ENCODE measurements at regions not wholly inside any gene's neighbourhood (a gene's known extent, or its start where the extent isn't known, plus 50 kb on each side); places are given as distances from the start of the nearest gene placed in this dataset.

DNA sequence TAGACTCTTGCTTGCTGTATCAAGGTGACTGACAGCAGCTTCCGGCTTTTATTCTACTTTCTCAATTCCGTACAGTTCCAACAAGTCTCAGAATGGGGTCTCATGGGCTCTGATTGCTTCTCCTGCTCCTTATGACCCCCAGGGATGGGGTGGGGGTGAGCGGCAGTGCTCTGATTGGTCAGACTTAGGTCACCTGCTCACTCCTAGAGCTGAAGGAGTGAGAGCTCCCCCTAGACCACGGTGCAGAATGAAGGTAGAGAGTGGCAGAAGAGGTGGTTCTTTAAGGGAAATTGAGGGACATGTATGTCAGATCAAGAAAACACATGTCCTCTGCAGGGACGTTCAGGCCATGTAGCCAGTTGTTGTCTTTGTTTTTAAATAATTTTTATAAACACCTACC is 115.2 kb downstream of the C9orf152 start:
- no peak overlapping the region for H3K18ac ChIP-seq (ENCODE audit: low read depth, low read length)
- peaks cover 9% of the 10 kb centered on the region; the same call in 1 of the 2 replicates for H3K36me3 ChIP-seq (ENCODE audit: control insufficient read depth, insufficient read depth, low read length)
- peaks cover 42% of the 10 kb centered on the region for H3K9me1 ChIP-seq (ENCODE audit: insufficient read depth, low read length)
- no peak overlapping the region for H2BK20ac ChIP-seq (ENCODE audit: low read depth, low read length)
- intact Hi-C loops (cut with micrococcal nuclease): no loop called here
- no peak overlapping the region for H3K23ac ChIP-seq (ENCODE audit: low read depth, low read length)
- WGBS, 2 experiments (ENCODE audit: extremely low coverage in 2 of 2, insufficient read length in 1 of 2): no CpG with 5 or more reads among the region's 5 CpGs
- no peaks in the 10 kb centered on the region for H3K9me3 ChIP-seq (ENCODE audit: control insufficient read depth, insufficient read depth, low read length)
- no peak overlapping the region for H4K91ac ChIP-seq (ENCODE audit: insufficient read depth, low read depth, low read length)
- in situ Hi-C loops (cut with MboI; ENCODE audit: low sequenced_read_pairs): no loop called here
- H2AK9ac ChIP-seq (replicated peaks; ENCODE audit: low read depth, low read length, poor library complexity): no peak overlapping the region
- TF ChIP-seq CEBPB (IDR thresholded peaks at IDR 0.05; ENCODE audit: low read depth, low read length): no peak
- TF ChIP-seq, protein P1, sequence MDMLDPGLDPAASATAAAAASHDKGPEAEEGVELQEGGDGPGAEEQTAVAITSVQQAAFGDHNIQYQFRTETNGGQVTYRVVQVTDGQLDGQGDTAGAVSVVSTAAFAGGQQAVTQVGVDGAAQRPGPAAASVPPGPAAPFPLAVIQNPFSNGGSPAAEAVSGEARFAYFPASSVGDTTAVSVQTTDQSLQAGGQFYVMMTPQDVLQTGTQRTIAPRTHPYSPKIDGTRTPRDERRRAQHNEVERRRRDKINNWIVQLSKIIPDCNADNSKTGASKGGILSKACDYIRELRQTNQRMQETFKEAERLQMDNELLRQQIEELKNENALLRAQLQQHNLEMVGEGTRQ (IDR thresholded peaks at IDR 0.05; ENCODE audit: low read depth, low read length): no peak
- no peak for TF ChIP-seq RCOR1 (IDR thresholded peaks at IDR 0.05; ENCODE audit: insufficient replicate concordance, low read length)
- no peak for TF ChIP-seq BHLHE40 (IDR thresholded peaks at IDR 0.05; ENCODE audit: low read depth, low read length)
- H3K4ac ChIP-seq (ENCODE audit: low read depth, low read length): no peak overlapping the region
- no peak overlapping the region for H3K4me3 ChIP-seq (ENCODE audit: insufficient read depth, low read depth, low read length)
- H4K20me1 ChIP-seq (ENCODE audit: insufficient read depth, low read length): peaks cover 88% of the 10 kb centered on the region
- POLR2A ChIA-PET (ENCODE audit: unreplicated experiment): no interaction called here
- no peak overlapping the region for H3K27ac ChIP-seq (ENCODE audit: insufficient read depth, low read length)
- H2BK5ac ChIP-seq (ENCODE audit: low read depth, low read length, poor library complexity, severe bottlenecking): no peak overlapping the region
- ATAC-seq (ENCODE audit: low read depth): no peak
- CTCF ChIA-PET: interaction anchor here (0.6 kb wide), 1 partner anchor 108 kb away, joined by 4 read pairs; no protein-coding TSS in a partner anchor
- H2AFZ ChIP-seq (replicated peaks; ENCODE audit: low read length, poor library complexity): no peak overlapping the region
- H2BK15ac ChIP-seq (ENCODE audit: low read depth, low read length): no peak overlapping the region
- BruUV-seq (replicated peaks): no TSS peak
- H4K8ac ChIP-seq (ENCODE audit: low read depth in 2 of 2, low read length in 2 of 2): no peak overlapping the region
- H3K56ac ChIP-seq (ENCODE audit: extremely low read depth, insufficient read depth, low read length): no peak overlapping the region
- no peak for DNase-seq
- no peak overlapping the region for H2AK5ac ChIP-seq (ENCODE audit: low read depth, low read length)
- no peak overlapping the region for H2BK120ac ChIP-seq (ENCODE audit: low read depth, low read length)
- no peak overlapping the region for H3K4me2 ChIP-seq (ENCODE audit: low read depth, low read length)
- H3K27me3 ChIP-seq (ENCODE audit: control insufficient read depth, insufficient read depth, low read length): no peaks in the 10 kb centered on the region
- dilution Hi-C loops (cut with HindIII; ENCODE audit: low sequenced_read_pairs, unreplicated experiment): no loop called here
- H3K14ac ChIP-seq (replicated peaks; ENCODE audit: low read depth, low read length): no peak overlapping the region
- H3K4me1 ChIP-seq (ENCODE audit: control insufficient read depth, insufficient read depth, low read length): peaks cover 32% of the 10 kb centered on the region
- no peak overlapping the region for H4K5ac ChIP-seq (ENCODE audit: low read depth, low read length)
- H3K9ac ChIP-seq (ENCODE audit: low read depth, low read length): no peak overlapping the region
- H3K79me1 ChIP-seq (ENCODE audit: low read depth in 1 of 2, low read length in 2 of 2): peaks cover 17 to 83% of the 10 kb centered on the region in 2 experiments; a peak in 3 of 4 replicates

All from IMR-90 (cell line).